GM21367 (cell line): ENCODE measurements at regions not wholly inside any gene's neighbourhood (a gene's known extent, or its start where the extent isn't known, plus 50 kb on each side); places are given as distances from the start of the nearest gene placed in this dataset.
"Not testable (repeated sequence)": the region's sequence is repeated elsewhere in the genome, so short reads cannot be mapped to it uniquely, and the experiment has no call there.

ENCODE experiments used
- ATAC-seq: cut with Tn5 transposase; IDR thresholded peaks from one replicate; pipeline ENCODE4 v1.9.1; 2021; ENCODE audit not compliant: unreplicated experiment

DNA sequence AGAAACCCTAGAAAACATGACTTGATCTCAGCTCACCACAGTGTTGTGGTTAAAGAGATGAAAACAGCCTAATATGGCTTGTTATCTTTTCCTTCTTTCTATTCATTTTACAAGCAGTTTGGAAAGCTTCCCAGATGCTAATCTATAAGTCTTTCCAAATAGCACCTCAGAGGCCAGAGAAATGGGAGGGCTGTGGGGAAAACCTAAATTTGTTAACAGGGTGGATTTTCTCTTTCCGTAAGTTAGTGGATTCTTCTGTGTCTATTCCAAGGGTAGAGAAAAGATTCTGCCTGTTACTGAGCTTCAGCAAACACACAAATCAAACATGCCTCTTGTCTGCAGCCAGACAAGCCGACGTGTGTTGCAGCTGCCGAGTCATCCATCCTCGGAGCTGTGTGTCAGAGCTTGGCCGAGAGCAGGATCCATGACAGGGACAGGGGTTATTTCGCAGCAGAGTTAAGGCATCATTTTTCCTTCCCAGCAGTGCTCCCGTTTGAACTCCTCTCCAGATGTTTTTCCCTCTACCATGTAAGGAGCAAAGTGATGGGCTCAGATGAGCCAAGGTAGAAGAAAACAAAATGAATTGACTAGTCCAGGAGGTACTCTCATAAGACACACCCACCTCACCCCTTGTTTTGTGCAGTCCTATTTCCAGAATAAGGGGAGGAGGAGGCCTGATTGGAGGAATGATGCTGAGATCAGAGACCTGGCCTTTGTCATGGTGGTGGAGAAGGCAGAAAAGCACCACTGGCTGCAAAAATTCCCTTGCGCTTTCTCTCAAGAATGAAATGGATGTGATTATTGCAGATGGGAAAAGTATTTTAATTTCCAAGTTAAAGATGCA is 560.0 kb downstream of the C6orf118 start:
- ATAC-seq: no peak

DNA sequence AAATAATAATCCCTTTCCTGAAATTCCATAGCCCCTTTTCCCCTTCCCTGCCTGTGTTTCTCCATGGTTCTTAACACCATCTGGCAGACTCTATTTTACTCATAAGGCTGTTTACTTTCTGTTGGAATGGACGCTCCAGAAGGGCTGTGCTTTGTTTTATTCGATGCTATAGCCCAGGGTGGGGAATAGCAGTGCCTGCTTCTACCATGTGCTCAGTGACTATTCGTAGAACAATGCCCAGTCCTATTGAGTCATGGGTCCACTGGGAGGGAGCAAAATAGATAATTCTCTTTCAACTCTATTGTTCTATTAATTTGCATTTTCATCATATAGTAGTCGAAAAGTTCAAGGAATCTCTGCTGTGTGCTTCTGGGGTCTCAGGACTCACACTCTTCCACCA is 565.1 kb downstream of the C6orf118 start:
- ATAC-seq: no peak

GRCh38 chr6:164741938-164742451 is 567.4 kb downstream of the C6orf118 start:
- no peak for ATAC-seq

DNA sequence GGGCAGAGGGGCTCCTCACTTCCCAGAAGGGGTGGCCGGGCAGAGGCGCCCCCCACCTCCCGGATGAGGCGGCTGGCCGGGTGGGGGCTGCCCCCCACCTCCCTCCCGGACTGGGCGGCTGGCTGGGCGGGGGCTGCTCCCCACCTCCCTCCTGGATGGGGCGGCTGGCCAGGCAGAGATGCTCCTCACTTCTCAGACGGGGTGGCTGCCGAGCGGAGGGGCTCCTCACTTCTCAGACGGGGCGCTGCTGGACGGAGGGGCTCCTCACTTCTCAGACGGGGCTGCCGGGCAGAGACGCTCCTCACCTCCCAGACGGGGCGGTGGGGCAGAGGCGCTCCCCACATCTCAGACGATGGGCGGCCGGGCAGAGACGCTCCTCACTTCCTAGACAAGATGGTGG is 573.3 kb downstream of the C6orf118 start:
- not testable (repeated sequence) for ATAC-seq

DNA sequence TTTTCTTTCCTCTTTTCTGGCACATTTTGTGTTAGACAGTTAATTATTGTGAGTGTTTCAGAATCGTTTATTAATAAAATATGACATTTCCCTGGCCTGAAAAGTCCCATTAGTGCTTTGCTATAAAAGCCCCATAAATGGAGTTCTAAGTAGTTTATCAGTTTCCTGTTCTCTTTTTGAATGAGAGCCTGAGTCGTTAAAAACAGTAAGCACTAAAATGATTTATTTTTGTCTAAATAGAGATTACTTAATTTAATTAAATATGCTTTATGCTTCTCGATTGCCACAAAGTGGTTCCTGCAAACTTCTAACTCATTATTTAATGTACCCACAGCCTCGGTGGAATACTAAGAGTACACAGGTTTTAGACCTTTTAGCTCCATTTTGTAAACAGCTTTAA is 577.9 kb downstream of the C6orf118 start:
- ATAC-seq: no peak

DNA sequence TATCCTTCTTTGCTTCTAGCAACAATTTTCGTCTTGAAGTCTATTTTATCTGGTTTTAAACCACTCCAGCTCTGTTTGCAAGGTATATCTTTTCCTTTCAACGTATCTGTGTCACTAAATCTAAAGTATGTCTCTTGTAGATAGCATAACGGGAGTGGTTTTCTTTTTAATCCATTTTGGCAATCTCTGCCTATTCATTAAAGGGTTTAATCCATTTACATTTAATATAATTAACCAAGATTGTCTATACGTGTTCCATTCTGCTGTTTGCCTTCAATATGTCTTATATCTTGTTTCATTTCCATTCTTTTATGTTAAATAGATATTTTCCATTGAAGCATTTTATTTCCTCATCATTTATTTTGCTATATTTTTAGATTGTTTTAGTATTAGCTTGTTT is 587.9 kb downstream of the C6orf118 start:
- ATAC-seq: no peak

- no peak for ATAC-seq
Observed at GRCh38 chr6:164700497-164700896, 608.9 kb downstream of the C6orf118 start.

DNA sequence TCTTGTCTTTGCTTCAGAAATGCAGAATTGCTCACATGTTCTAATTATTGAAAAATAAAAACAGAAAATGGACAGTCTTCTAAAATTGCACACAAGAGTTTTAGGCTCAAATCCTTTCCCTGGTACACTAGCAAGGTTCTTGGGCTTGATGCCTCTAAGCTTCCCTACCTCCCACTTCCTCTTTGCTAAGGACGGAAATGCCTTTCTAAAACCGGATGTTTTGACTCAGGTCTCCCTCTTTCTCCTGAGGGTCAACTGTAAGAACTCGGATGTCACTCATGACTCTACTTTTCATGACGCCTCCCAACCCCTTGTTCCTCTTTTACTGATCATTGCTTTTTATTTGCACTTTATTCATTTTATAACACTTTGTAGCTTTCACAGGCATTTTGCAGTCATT is 613.5 kb downstream of the C6orf118 start:
- ATAC-seq: no peak

DNA sequence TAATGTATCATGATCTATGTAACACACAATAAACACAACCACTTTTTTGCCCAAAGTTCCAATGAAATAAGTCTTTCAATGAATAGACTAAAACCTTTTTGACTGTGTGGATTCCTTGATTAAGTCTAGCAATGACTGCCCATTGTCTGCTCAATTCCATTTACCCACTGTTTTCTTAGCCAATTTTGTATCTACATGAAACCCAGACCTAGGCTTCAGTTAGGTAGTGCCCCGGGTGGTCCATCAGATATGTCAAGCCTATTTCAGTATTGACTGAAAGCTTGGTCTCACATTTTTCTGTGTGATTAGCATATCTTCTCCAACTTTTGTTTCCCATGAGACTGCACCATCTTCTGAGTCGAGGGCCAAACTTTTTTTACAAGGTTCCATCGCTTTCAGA is 615.0 kb downstream of the C6orf118 start:
- ATAC-seq: no peak

GRCh38 chr6:164693944-164694343 is 615.5 kb downstream of the C6orf118 start:
- no peak for ATAC-seq

DNA sequence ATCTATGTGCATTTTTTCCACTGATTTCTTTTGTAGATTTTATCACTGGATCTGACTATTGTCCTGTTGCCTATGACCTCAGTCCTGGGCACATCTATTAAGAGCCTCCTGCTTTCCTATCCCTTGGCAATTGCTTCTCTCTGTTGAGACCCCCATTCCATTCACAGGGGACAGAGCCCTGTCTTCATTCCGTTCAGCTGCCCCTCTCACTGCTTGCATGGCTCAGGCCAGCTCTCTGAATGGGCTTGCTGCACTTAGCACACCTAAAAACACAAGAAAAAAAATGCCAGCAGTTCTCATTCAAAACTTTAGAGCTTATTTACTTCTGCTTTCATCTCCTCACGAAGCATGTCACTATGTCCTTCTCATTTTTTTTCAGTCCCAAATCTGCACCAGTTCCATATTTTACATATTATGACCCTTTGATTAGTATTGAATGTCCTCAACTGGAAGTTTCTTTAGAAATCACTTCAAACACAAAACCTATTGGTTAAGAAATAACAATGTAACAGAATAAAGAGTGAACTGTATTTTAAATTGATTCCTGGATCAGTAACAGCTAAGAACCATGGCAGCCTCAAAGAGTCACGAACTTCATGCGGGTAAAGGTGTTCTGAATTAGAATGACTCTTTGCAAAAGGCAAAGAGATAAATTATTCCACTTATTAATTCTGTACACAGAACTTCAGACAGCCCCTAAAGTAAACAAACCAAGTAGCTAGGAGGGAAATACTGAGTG is 616.5 kb downstream of the C6orf118 start:
- no peak for ATAC-seq

GRCh38 chr6:164690702-164691500 is 618.5 kb downstream of the C6orf118 start:
- ATAC-seq: no peak

- no peak for ATAC-seq
Observed at GRCh38 chr6:164690241-164690640, 619.2 kb downstream of the C6orf118 start.

GRCh38 chr6:164665328-164665727 is 644.1 kb downstream of the C6orf118 start:
- no peak for ATAC-seq

GRCh38 chr6:164663634-164664033 is 645.8 kb downstream of the C6orf118 start:
- ATAC-seq: no peak

DNA sequence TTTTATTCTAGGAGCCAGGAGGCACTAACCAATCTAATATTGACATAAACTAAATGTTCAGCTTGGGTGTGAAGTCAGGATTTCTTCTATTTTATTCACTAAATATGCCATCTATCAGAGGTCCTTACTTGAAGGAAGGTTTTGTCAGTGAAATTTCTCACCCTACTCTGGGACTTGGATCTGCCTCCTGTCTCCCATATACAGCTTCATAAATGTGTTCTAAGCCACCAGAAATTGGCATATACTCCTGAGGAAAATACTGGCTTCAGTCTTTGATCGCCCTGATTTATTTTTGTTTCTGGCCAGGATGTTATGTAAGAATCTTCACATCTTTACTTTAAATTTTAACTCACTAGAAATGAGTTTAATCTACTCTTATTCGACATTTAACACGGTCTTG is 647.7 kb downstream of the C6orf118 start:
- ATAC-seq: no peak

DNA sequence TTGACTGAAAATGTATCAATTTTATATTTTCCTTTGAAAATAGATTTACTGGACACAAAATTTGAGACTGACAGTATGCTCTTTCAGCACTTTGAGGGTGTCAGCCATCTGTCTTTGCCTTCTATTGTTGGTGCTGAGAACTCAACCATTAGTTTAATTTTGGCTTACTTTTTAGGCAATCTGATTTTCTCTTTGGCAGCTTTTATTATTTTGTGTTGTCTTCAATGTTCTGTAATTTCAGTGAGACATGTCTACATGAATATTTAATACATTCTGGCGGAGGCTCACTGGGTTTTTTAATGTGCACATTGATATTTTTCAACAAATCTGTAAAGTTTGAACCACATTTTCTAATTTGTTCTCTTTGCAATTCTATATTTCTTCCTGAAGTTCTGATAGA is 648.6 kb downstream of the C6orf118 start:
- ATAC-seq: no peak

DNA sequence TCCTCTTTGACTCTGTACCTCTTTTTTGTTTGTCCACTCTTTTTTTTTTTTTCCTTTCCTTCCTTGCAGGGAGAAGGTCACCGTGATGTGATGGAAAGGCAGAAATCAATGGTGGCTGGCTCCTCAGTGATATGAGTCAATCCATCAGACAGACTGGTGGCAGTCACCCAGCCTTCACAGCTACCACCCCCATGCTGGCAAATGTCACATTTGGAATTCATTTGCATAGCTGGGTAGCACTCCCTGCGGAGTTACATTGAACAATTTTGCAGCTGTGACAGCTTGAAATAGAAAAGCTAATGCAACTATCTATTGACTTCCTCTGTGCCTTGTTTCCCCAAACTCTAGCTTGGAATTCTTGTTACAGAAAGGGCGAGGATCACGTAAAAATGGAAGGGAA is 668.4 kb downstream of the C6orf118 start:
- ATAC-seq: no peak

DNA sequence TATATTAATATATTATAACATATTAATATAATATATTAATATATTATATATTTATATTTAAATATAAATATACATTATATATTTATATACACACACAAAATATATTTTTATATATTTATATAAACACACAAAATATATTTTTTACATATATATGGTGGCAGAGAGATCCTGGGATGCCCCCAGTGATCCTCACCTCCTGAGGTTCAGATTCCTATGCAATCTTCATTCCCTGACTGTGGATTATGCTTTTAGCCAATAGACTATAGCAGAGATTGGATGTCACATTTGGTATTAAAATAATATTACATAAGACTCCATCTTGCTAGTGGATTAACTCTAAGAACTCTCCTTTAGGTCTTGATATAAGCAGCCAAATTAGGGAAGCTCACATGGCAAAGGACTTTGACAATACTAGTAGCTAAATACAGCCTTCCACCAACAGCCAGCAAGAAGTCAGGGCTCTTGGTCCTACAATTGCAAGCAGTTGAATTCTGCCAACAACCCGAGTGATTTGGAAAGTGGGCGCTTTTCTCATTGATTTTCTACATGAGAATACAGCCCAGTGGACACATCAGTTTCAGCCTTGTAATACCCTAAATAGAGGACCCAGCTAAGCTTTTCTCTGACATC is 681.0 kb downstream of the C6orf118 start:
- no peak for ATAC-seq

GRCh38 chr6:164616917-164617524 is 692.4 kb downstream of the C6orf118 start:
- no peak for ATAC-seq
